ENCODE measurements at regions not wholly inside any gene's neighbourhood (a gene's known extent, or its start where the extent isn't known, plus 50 kb on each side); places are given as distances from the start of the nearest gene placed in this dataset.
"Not testable (repeated sequence)": the region's sequence is repeated elsewhere in the genome, so short reads cannot be mapped to it uniquely, and the experiment has no call there.

GRCh38 chr12:124136796-124137195 lies 158.1 kb upstream of the RFLNA start (continued):
- TF ChIP-seq ARID4B (CRISPR knock-in tag; IDR thresholded peaks at IDR 0.05) (no peak), FOS (IDR thresholded peaks at IDR 0.05; ENCODE audit: extremely low read depth, insufficient read length) (no peak), CHD4 (IDR thresholded peaks at IDR 0.05; ENCODE audit: insufficient read depth, insufficient replicate concordance, low read depth, low read length, poor library complexity, severe bottlenecking) (no peak), TAF15 (IDR thresholded peaks at IDR 0.05; ENCODE audit: low read depth, low read length) (no peak)

- intact Hi-C loops (cut with micrococcal nuclease) = no loop called here
- no peak overlapping the region for H3K9ac ChIP-seq (ENCODE audit: insufficient read depth in 1 of 2, low read depth in 2 of 2, low read length in 2 of 2)
- TF ChIP-seq ZNF140 (CRISPR knock-in tag; IDR thresholded peaks at IDR 0.05) = no peak
- no peak for TF ChIP-seq TBL1XR1 (IDR thresholded peaks at IDR 0.05; ENCODE audit: low read length in 2 of 2)
- TF ChIP-seq MXD1 (CRISPR knock-in tag; IDR thresholded peaks at IDR 0.05; ENCODE audit: borderline replicate concordance, poor library complexity, severe bottlenecking) = no peak
- H2AFZ ChIP-seq (ENCODE audit: low read depth, low read length) = no peak overlapping the region
- H3K36me3 ChIP-seq (ENCODE audit: control insufficient read depth, insufficient read depth, low read length) = no peaks in the 10 kb centered on the region
- ChIA-PET POLR2A (interaction anchor here (0.9 kb wide), 1 partner anchor 10 kb away, joined by 4 read pairs; no protein-coding TSS in a partner anchor), CTCF (ENCODE audit: low intra/inter-chr PET ratio) (no interaction called here)
- no peaks in the 10 kb centered on the region; a peak in 1 of 5 replicates for H3K4me1 ChIP-seq (replicated peaks in 1 of 2; ENCODE audit: control insufficient read depth in 2 of 2, insufficient read depth in 2 of 2, low read length in 2 of 2)
- no peaks in the 10 kb centered on the region for H3K79me2 ChIP-seq (ENCODE audit: control insufficient read depth, insufficient read depth, low read length)
- H3K4me3 ChIP-seq = no peak overlapping the region
- H3K4me2 ChIP-seq (ENCODE audit: insufficient read depth, low read length) = no peak overlapping the region
- no TSS peak for BruUV-seq (replicated peaks)
- ATAC-seq (no peak), DNase-seq (ENCODE audit: extremely low read depth in 1 of 4, low spot score in 3 of 4) (no peak), FAIRE-seq (no peak)
- WGBS (ENCODE audit: insufficient coverage, low coverage, missing lambda C conversion rate) = 0% methylated on average over 7 of the region's 7 CpGs
- H4K20me1 ChIP-seq (replicated peaks; ENCODE audit: control insufficient read depth, insufficient read depth, low read length) = no peaks in the 10 kb centered on the region
- peaks cover 7% of the 10 kb centered on the region; the same call in 1 of the 2 replicates for H3K9me3 ChIP-seq (replicated peaks; ENCODE audit: control insufficient read depth, insufficient read depth, low read depth, low read length)
- in situ Hi-C loops (cut with MboI) = no loop called here
- no peak overlapping the region for H3K27ac ChIP-seq (ENCODE audit: extremely low read depth, low read depth, low read length)
- no peaks in the 10 kb centered on the region for H3K9me1 ChIP-seq (ENCODE audit: control insufficient read depth, insufficient read depth, low read length)
- peaks cover 6 to 14% of the 10 kb centered on the region in 2 experiments; a peak in 4 of 5 replicates for H3K27me3 ChIP-seq (ENCODE audit: control insufficient read depth in 2 of 2, insufficient read depth in 2 of 2, low read length in 2 of 2)
Measured at GRCh38 chr12:124140944-124141486, 153.9 kb upstream of the RFLNA start.

- H3K4me1 ChIP-seq (replicated peaks in 1 of 2; ENCODE audit: control insufficient read depth in 2 of 2, insufficient read depth in 2 of 2, low read length in 2 of 2); H3K36me3 ChIP-seq (ENCODE audit: control insufficient read depth, insufficient read depth, low read length); FAIRE-seq; BruUV-seq (replicated peaks); H3K9me1 ChIP-seq (ENCODE audit: control insufficient read depth, insufficient read depth, low read length); in situ Hi-C loops (cut with MboI); H3K9me3 ChIP-seq (replicated peaks; ENCODE audit: control insufficient read depth, insufficient read depth, low read depth, low read length); H3K4me2 ChIP-seq (ENCODE audit: insufficient read depth, low read length); CTCF ChIA-PET (ENCODE audit: low intra/inter-chr PET ratio); H4K20me1 ChIP-seq (replicated peaks; ENCODE audit: control insufficient read depth, insufficient read depth, low read length); DNase-seq (ENCODE audit: extremely low read depth in 1 of 4, low spot score in 3 of 4); intact Hi-C loops (cut with micrococcal nuclease); H3K9ac ChIP-seq (ENCODE audit: insufficient read depth in 1 of 2, low read depth in 2 of 2, low read length in 2 of 2); H3K79me2 ChIP-seq (ENCODE audit: control insufficient read depth, insufficient read depth, low read length); H3K27ac ChIP-seq (ENCODE audit: extremely low read depth, low read depth, low read length); H2AFZ ChIP-seq (ENCODE audit: low read depth, low read length); H3K4me3 ChIP-seq; ATAC-seq: not testable (repeated sequence)
- POLR2A ChIA-PET = interaction anchor here (0.9 kb wide), 1 partner anchor 11 kb away, joined by 4 read pairs; no protein-coding TSS in a partner anchor
- WGBS (ENCODE audit: insufficient coverage, low coverage, missing lambda C conversion rate) = 4% methylated on average over 3 of the region's 3 CpGs
- peaks cover 6 to 14% of the 10 kb centered on the region in 2 experiments; a peak in 4 of 5 replicates for H3K27me3 ChIP-seq (ENCODE audit: control insufficient read depth in 2 of 2, insufficient read depth in 2 of 2, low read length in 2 of 2)
Measured at GRCh38 chr12:124141611-124142010, 153.3 kb upstream of the RFLNA start.
